Activated gamma-delta T cell treated with Interleukin-2 at 50 U/mL for 16 hours (primary cell): ENCODE measurements at regions not wholly inside any gene's neighbourhood (a gene's known extent, or its start where the extent isn't known, plus 50 kb on each side); places are given as distances from the start of the nearest gene placed in this dataset.
"Not testable (repeated sequence)": the region's sequence is repeated elsewhere in the genome, so short reads cannot be mapped to it uniquely, and the experiment has no call there.

ENCODE experiments used
- DNase-seq: peaks from one replicate; pipeline ENCODE4 v3.0.0-alpha.2; 2020

- DNase-seq: no peak
These were observed 99.8 kb downstream of the ARRDC3 start for GRCh38 chr5:91283326-91283725.

- no peak for DNase-seq
These were observed 100.9 kb downstream of the ARRDC3 start for GRCh38 chr5:91282210-91282609.

GRCh38 chr5:91281401-91281800, 101.7 kb downstream of the ARRDC3 start:
- DNase-seq: no peak

DNA sequence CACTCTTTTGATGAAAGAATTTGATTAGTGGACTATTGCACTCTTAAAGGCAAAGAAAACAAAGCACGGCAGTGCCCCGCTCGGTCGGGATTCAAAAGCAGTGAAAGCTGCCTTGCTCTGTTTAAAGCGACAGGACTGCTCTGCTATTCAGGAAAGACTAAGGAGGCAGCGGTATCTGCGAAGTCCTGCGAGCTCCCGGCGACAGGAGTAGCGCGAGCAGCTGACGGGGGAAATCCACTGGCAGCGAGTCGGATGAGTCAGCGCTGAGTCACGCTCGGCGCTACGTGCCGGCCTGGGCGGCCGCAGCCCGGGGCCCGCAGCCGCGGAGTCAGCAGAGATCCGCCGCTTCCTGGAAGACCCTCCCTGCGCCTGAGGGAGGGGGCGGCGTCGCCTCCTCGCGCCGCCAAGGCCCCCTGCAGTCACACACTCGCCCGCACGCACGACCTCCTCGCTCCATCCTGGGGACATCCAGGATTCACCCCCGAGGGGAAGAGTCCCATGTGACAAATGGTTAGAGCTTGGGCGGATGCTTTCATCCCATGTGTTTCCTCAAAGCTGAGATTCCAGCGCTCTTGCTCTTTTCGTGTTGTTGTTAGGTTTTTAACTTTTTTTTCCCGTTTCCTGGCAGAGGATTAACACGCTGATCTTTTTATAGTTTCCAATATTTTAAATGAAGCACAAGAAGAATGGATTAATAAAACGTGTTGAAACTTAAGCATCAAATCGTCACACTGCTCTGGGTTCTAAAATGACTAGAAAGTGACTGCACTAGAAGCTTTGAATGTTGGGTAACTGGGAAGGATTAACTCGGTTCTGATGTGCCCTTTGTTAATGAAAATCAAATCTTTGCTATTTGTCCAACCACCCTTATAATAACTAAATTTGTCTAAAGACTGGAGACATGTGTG, 102.5 kb downstream of the ARRDC3 start:
- peak; percentile 80 for DNase-seq

DNA sequence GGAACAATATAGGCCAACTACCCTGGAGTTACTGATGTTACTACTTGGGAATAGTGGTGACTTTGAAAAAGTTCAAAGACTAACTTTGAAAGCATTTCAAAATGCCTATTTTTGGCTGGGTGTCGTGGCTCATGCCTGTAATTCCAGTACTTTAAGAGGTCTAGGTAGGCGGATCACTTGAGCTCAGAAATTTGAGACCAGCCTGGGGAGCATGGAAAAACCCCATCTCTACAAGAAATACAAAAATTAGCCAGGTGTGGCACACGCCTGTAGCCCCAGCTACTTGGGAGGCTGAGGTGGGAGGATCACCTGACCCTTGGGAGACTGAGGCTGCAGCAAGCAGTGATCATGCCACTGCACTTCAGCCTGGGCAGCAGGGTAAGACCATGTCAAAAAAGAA, 105.3 kb downstream of the ARRDC3 start:
- DNase-seq: no peak

DNA sequence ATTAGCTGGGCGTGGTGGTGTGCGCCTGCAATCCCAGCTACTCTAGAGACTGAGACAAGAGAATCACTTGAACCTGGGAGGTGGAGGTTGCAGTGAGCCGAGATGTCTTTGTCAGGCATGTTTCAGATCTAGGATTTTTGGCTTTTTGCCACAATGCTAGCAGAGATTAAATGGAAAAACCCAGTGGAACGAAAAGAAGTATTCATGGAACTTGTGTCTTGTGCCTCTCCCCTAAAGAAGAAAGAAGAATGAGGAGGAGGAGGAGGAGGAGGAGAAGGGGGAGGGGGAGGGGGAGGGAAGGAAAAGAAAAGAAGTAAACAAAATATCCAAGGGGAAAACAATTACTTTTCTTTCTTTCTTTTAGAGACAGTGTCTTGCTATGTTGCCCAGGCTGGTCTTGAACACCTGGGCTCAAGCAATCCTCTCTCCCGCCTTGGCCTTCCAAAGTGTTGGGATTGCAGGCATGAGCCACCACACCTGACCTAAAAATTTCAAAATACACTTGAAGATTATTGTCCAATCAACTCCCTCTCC, 106.0 kb downstream of the ARRDC3 start:
- no peak for DNase-seq

DNA sequence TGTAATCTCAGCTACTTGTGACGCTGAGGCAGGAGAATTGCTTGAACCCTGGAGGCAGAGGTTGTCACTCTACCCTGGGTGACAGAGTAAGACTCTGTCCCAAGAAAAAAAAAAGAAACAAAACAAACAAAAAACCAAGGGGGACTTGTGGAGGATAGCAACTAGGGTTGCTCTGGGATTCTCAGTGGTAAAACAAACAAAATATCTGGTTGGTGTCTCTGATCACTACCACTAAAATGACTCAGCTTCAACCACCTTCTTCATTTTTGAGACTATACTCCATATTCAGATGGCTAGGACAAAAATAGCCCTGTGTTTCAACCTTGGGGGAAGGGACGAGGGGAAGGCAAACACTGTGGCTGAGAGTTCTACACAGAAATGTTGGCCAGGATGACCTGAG, 110.3 kb downstream of the ARRDC3 start:
- DNase-seq: no peak

DNA sequence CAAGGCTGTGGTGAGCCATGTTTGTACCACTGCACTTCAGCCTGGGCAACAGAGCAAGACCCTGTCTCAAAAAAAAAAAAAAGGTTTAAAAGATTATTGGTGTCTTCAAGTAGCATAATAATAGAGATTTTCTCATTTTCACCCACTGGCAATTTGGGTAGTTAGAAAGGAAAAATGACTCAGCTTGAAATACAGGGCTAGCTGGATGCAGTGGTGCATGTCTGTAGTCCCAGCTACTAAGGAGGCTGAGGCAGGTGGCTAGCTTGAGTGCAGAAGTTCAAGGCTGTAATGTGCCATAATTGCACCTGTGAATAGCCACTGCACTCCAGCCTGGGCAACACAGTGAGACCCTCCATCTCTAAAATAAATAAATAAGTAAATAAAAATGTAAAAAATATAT, 111.1 kb downstream of the ARRDC3 start:
- DNase-seq: no peak

DNA sequence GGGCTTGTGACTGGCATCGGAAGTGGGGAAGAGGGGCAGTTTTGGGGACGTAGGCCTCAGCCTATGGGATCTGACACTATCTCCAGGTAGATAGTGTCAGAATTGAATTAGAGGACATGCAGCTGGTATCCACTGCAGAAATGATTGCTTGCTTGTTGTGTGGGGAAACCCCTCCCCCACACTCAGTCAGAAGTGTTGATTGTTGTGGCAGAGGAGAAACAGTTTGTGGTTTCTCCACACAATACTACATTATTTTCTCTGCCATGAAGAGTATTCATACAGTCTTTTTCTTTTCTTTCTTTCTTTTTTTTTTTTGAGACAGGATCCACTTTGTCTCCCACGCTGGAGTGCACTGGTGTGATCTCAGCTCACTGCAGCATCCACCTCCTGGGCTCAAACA, 113.9 kb downstream of the ARRDC3 start:
- DNase-seq: peak; percentile 14

- DNase-seq: no peak
These were observed 116.9 kb downstream of the ARRDC3 start for GRCh38 chr5:91266184-91266705.

GRCh38 chr5:91264311-91265051, 118.6 kb downstream of the ARRDC3 start:
- no peak for DNase-seq

DNA sequence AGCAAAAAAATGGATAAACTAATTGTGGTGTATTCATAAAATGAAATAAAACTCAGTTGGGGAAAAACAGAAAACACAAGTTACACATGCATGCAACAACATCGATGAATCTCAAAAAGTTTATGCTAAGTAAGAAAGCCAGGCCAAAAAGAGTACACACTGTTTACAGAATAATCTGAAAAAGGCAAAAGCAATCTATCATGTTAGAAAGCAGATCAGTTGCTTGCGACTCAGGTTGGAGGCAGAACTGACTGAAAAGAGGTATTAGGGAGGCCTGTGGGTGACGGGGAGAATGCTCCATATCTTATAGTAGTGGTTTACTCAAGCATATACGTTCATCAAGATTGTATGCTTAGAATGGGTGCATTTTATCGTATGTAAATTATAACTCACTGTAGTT, 119.2 kb downstream of the ARRDC3 start:
- no peak for DNase-seq

GRCh38 chr5:91257301-91257700, 125.8 kb downstream of the ARRDC3 start:
- DNase-seq: no peak

- DNase-seq: no peak
These were observed 127.0 kb downstream of the ARRDC3 start for GRCh38 chr5:91256142-91256524.

GRCh38 chr5:91255396-91256141, 127.5 kb downstream of the ARRDC3 start:
- DNase-seq: no peak

- no peak for DNase-seq
These were observed 130.2 kb downstream of the ARRDC3 start for GRCh38 chr5:91252916-91253315.

- DNase-seq: no peak
These were observed 137.2 kb downstream of the ARRDC3 start for GRCh38 chr5:91245871-91246270.

DNA sequence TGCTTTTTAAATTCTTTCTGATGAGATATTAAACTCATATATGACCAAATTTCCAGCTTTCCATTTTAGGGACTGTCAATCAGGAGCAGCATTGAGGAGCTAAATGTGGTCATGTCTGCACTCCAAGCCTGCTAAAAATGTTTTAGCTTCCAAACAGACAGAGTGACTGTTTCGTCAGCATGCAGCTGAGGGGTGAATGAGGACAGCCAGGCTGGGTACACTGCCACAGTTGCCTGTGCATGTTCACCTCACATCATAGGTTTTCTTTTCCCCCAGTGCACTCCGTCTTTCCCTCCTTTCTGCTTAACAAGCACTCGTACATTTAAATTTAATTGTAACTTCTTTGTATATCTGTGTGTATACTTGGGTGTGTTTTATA, 138.1 kb downstream of the ARRDC3 start:
- DNase-seq: no peak

DNA sequence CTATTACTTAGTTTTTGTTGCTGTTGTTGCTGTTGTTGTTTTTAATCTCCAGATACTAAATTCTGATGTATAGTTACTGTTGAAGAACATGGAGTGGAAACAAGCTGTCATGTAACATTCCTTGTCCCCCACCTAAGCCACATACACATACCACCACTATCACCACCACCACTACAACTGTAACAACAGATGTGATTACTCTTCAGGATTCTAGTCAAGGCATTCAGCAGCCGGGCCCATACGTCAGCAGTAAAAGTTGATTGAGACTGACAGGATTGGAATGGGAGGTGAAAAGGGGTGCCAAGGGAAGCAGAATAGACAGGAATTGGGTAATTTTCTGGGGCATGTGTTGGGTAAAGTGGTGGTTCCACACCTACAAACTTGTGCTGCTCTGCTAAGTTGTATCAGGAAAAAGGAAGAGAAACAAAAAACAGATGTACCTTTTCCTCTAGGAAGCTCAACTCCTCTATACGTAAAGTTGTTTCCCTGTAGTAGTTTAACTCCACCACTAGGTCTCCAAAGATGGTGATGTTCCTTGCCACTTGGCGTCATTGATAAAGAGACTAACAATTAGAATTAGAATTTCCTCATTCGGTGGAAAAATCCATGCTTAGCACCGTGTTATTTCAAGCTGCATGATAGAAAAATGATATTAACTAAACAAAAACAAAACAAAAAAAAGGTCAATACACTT, 138.6 kb downstream of the ARRDC3 start:
- no peak for DNase-seq

GRCh38 chr5:91243852-91244251, 139.3 kb downstream of the ARRDC3 start:
- DNase-seq: no peak

DNA sequence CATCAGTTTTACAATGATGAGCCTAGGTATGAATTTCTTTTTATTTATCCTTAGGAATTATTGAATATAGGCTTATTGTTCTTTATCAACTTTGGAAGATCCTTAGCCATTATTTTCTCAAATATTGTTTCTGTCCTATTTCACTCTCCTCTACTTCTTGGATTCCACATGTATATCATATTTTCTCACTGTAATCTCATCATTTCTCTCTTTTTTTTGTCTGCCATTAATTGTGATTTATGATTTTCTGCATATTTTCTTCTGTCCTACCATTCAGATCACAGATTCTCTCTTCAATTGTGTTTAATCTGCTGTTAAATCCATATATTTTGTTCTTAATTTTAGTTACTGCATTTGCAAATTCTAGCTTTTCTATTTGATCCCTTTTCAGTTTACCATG, 139.8 kb downstream of the ARRDC3 start:
- no peak for DNase-seq

- DNase-seq: not testable (repeated sequence)
These were observed 141.7 kb downstream of the ARRDC3 start for GRCh38 chr5:91241460-91241859.
